ENCODE measurements at regions not wholly inside any gene's neighbourhood (a gene's known extent, or its start where the extent isn't known, plus 50 kb on each side); places are given as distances from the start of the nearest gene placed in this dataset.

DNA sequence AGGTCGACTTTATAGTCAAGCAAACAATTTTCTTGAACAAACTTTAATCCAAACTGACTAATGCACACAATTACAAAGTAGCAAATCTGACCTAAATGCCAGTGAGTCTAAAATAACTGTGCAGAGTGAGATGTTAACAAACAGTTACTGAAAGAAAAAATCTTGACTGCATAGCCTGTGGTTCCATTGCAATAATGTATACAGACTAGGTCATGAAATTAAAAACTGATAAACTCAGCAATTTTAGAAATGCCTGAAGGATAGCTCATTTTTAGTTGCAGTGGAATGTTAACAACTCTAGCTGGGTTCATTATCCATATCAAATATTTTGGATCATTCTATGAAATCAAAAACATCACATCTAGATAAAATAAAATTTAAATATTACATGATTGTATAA lies 73.4 kb upstream of the CDH12 start:
- no peak for DNase-seq (ENCODE audit: insufficient read length, low spot score)
- TF ChIP-seq, protein P1, sequence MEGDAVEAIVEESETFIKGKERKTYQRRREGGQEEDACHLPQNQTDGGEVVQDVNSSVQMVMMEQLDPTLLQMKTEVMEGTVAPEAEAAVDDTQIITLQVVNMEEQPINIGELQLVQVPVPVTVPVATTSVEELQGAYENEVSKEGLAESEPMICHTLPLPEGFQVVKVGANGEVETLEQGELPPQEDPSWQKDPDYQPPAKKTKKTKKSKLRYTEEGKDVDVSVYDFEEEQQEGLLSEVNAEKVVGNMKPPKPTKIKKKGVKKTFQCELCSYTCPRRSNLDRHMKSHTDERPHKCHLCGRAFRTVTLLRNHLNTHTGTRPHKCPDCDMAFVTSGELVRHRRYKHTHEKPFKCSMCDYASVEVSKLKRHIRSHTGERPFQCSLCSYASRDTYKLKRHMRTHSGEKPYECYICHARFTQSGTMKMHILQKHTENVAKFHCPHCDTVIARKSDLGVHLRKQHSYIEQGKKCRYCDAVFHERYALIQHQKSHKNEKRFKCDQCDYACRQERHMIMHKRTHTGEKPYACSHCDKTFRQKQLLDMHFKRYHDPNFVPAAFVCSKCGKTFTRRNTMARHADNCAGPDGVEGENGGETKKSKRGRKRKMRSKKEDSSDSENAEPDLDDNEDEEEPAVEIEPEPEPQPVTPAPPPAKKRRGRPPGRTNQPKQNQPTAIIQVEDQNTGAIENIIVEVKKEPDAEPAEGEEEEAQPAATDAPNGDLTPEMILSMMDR (IDR thresholded peaks at IDR 0.05; ENCODE audit: insufficient read depth, missing control alignments) = no peak
- FAIRE-seq = no peak

DNA sequence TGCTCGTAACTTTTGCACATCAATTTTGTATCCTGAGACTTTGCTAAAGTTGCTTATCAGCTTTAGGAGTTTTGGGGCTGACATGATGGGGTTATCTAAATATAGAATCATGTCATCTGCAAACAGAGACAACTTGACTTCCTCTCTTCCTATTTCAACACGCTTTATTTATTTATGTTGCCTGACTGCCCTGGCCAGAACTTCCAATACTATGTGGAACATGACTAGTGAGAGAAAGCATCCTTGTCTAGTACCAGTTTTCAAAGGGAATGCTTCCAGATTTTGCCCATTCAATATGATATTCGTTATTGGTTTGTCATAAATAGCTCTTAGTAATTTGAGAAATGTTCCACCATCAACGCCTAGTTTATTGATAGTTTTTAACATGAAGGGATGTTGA lies 65.4 kb upstream of the CDH12 start:
- TF ChIP-seq, protein P1 (IDR thresholded peaks at IDR 0.05; ENCODE audit: insufficient read depth, missing control alignments) = no peak
- DNase-seq (ENCODE audit: insufficient read length, low spot score) (no peak), FAIRE-seq (no peak)

DNA sequence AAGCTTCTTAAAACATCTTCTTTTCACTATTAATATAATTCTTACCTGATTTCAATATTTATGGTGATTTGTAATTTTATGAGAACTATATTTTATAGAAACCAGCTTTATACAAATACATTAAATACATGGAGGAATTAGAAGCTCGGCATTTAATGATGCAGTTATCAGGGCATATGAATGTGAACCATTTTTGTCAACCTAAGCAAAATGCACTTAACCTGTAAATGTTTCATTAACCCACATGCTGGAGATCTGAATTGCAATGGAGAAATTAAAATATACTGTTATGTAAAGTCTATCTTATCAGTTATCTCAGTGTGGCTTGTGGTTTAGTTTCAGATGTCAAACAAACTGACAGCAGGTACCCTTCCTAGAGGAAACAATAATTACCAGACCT lies 63.2 kb upstream of the CDH12 start:
- no peak for FAIRE-seq
- TF ChIP-seq, protein P1 (IDR thresholded peaks at IDR 0.05; ENCODE audit: insufficient read depth, missing control alignments) = no peak
- DNase-seq (ENCODE audit: insufficient read length, low spot score) = no peak

DNA sequence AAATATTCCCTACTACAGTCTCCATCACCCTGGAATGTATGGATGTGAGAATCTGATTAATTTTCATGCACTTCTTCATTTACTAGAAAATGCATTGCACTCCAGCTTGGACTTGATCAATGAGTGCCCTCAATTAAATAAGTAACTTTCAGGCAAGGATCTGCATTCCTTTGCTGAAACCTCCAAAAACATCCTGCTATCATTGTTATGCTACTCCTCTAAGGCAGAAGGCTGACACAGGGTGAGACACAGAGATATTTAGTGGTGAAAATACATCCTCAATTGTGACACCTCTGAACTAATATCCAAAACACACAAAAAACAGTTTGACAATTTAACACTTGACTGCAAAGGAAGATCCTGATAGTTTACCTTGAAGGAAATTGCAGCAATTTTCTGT lies 57.9 kb upstream of the CDH12 start:
- TF ChIP-seq, protein P1 (IDR thresholded peaks at IDR 0.05; ENCODE audit: insufficient read depth, missing control alignments) = no peak
- DNase-seq (ENCODE audit: insufficient read length, low spot score) (no peak), FAIRE-seq (no peak)

DNA sequence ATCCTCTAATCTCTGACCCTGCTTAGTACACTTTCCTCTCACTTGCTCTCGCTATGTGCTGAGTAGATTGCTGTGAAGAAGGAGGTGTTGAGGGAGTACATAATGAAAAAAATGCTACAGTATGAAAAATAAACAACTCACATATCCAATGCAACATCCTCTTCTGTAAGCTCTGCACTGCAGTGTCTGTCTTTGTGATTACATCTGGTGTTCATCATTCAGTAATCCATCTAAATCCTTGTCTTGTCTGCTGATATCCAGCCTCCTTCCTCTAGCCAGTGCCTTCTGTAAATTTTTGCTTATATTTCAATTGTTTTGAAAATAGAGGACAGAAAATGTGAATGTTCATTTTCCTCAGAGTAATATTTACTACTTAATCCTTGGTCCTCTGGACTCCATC lies 57.4 kb upstream of the CDH12 start:
- DNase-seq (ENCODE audit: insufficient read length, low spot score) (no peak), FAIRE-seq (peak; percentile 92)
- TF ChIP-seq, protein P1 (IDR thresholded peaks at IDR 0.05; ENCODE audit: insufficient read depth, missing control alignments) = no peak

DNA sequence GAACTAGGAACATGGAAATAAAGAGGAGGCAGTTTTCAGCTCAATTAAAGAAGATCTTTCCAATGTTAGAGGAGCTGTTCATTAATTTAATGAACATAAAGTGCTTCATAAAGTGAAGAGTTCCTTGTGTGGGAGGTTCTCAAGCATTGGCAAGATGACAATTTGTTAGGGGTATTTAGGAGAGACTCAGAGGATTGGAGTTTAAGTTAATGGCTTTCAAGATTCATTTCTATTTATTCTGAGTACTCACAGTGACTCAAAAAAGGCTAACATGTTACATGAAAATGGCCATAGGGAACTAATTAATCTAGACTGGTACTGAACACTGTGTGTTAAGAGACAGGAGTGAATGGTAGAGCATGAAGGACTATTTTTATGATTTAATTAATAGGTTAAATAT lies 55.4 kb upstream of the CDH12 start:
- DNase-seq (ENCODE audit: insufficient read length, low spot score) (no peak), FAIRE-seq (no peak)

DNA sequence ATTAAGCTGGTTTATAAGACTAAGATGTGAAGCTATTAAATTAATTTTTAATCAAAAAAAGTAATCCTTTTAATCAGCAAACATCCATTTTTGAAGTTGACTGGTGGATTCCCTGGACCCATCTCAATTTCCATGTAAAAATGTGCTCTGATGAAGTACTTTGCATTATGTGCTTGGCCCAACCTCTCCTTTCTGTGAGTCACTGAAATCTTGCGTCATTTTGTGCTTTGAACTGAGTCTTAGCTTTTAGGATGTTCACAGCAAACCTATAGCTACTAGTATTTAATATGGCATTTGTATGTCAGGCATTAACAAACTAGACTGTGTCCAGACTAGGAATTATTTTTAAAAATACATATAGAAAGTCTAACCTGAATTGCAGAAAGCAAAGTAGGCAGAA lies 55.0 kb upstream of the CDH12 start:
- DNase-seq (ENCODE audit: insufficient read length, low spot score) = no peak
- FAIRE-seq = no peak
- TF ChIP-seq, protein P1 (IDR thresholded peaks at IDR 0.05; ENCODE audit: insufficient read depth, missing control alignments) = no peak

More for the DNA sequence above, 55.4 kb upstream of the CDH12 start:
- TF ChIP-seq, protein P1 (IDR thresholded peaks at IDR 0.05; ENCODE audit: insufficient read depth, missing control alignments) = no peak

Measured in D721Med (cell line).